SH-SY5Y (cell line): ENCODE measurements at regions not wholly inside any gene's neighbourhood (a gene's known extent, or its start where the extent isn't known, plus 50 kb on each side); places are given as distances from the start of the nearest gene placed in this dataset.

Source experiments
- GATA2 ChIP-seq: IDR thresholded peaks from 2 replicates; pipeline ENCODE4 v1.6.1; 2011; ENCODE audit warnings: mild to moderate bottlenecking, low read depth, low read length
- GATA3 ChIP-seq: IDR thresholded peaks from 2 replicates; pipeline ENCODE4 v1.6.1; 2011; ENCODE audit warnings: low read depth, mild to moderate bottlenecking, low read length, moderate library complexity

DNA sequence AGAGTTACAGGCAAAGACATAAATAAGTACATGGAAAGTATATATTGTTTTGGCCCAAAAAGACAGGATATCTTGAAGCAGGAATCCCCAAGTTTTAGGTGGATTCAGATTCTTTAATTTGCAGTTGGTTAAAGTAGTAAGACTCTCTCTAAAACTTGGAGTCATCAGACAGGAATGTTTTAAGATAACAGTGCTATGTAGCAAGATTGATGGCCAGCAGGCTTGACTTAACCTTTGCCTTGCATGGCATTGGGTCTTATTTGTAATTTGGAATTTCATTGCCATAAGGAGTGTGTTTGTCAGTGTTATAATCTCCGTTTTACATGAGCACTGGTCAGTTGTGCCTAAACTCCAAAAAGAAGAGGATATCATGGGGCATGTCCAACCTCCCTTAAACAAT is 727.6 kb upstream of the CHRM3 start:
- TF ChIP-seq GATA3 (no peak), GATA2 (no peak)
